ENCODE measurements at regions not wholly inside any gene's neighbourhood (a gene's known extent, or its start where the extent isn't known, plus 50 kb on each side); places are given as distances from the start of the nearest gene placed in this dataset.

DNA sequence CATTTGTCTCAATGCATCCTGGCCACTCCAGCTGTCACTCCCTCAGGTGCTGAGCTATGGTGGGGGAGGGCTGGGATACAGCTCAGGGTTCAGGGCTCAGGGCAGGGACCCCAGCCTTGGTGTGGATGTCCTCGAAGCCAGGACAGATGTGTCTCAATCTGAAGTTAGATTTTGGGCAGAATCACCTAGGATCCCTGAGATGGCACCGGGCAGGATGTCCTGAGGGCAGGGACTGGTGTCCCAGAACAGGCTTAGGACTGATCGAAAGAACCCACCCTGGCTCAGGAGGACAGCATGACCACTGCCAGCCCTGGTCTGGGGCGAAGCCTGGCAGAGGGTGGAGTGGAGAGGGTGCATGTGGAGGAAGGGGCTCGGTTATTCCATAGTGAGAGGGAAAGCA lies 96.8 kb upstream of the THY1 start:
- DNase-seq (ENCODE audit: low spot score) (no peak), ATAC-seq (ENCODE audit: insufficient number of reproducible peaks, low FRiP score, low read depth) (no peak)
- no peak overlapping the region for H3K27ac ChIP-seq
- H3K36me3 ChIP-seq, result no peaks in the 10 kb centered on the region
- TF ChIP-seq, protein P1, sequence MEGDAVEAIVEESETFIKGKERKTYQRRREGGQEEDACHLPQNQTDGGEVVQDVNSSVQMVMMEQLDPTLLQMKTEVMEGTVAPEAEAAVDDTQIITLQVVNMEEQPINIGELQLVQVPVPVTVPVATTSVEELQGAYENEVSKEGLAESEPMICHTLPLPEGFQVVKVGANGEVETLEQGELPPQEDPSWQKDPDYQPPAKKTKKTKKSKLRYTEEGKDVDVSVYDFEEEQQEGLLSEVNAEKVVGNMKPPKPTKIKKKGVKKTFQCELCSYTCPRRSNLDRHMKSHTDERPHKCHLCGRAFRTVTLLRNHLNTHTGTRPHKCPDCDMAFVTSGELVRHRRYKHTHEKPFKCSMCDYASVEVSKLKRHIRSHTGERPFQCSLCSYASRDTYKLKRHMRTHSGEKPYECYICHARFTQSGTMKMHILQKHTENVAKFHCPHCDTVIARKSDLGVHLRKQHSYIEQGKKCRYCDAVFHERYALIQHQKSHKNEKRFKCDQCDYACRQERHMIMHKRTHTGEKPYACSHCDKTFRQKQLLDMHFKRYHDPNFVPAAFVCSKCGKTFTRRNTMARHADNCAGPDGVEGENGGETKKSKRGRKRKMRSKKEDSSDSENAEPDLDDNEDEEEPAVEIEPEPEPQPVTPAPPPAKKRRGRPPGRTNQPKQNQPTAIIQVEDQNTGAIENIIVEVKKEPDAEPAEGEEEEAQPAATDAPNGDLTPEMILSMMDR (IDR thresholded peaks at IDR 0.05), result no peak
- H3K4me1 ChIP-seq (ENCODE audit: control insufficient read depth in 1 of 2, low read depth in 2 of 2), result no peaks in the 10 kb centered on the region
- no peaks in the 10 kb centered on the region for H3K27me3 ChIP-seq (replicated peaks; ENCODE audit: insufficient read depth)
- no peak overlapping the region for H3K4me3 ChIP-seq
- H3K9me3 ChIP-seq, result no peaks in the 10 kb centered on the region

DNA sequence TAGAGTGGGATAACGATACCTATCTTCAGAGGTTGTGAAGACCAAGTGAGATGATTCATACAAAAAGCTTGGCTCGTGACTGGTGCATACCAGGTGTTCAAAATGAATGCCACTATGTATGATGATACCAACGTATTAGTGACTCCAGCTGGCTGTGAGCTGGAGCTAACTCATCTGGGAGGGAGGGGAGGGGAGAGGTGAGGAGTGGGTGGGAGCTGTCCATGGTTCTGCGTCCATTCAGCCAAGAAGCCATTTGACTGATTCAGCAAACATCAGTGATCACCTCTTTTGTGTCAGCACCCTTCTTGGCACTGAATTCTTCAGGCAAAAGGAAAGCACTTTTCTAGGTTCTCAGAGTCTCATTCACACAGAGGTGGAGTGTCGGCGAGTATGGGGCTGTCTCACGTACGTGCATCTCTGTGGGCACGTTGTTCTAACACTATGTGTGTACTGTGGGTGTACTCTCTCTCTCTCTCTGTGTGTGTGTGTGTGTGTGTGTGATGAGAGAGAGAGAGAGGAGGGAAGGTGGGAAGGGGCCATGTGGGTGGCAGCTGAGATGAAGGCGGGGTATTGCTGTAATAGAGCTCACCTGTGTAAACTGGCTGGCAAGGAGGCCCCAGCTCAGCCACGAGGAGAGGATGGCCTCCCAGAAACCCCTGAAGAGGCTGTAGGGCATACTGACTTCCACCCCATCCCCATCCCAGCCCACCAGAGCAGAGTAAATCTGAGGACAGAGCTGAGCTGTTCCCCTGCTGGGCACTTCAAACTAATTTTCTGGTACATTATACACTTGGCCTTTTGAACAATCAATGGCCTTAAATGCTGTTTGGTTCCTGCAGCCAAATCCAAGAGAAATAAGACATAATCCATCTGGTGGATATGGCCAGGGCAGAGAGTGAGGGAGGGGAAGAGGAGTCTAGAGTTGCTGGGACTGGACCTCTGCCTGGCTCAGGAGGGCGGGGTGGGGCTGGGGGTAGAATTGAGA lies 96.1 kb upstream of the THY1 start:
- H3K4me1 ChIP-seq (ENCODE audit: control insufficient read depth in 1 of 2, low read depth in 2 of 2), result no peaks in the 10 kb centered on the region
- H3K27me3 ChIP-seq (replicated peaks; ENCODE audit: insufficient read depth), result no peaks in the 10 kb centered on the region
- H3K9me3 ChIP-seq, result no peaks in the 10 kb centered on the region
- no peak overlapping the region for H3K27ac ChIP-seq
- no peak overlapping the region for H3K4me3 ChIP-seq
- H3K36me3 ChIP-seq, result no peaks in the 10 kb centered on the region
- ATAC-seq (ENCODE audit: insufficient number of reproducible peaks, low FRiP score, low read depth) (no peak), DNase-seq (ENCODE audit: low spot score) (no peak)
- TF ChIP-seq, protein P1 (IDR thresholded peaks at IDR 0.05), result no peak

DNA sequence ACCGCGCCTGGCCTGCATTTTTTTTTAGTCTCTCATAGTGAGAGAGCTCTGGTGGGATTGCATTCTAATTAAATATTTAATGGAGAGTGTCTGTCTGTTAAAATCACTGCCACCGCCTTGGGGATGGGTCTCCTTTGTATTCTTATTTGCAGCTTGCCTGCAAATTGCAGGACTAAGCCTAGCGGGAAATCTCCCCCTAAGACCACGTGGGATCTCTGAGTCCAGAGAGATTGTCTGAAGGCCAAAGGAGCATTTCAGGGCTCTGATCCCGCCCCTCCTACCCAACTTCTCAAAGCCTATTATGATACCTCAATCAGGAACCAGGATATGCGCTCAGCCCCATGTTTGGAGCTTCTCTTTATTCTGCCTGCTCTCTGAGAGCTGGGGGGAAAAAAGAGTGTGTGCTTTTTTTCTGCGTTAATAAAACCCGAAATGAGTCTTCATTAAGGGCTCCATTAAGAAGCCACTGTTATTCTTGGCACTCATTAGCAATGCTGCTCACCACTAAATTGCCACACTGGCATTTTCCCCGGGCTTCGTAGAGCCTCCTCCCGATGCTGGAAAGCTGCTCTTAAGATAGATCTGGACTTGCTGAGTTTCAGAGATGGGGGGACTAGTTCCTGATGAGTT lies 92.9 kb upstream of the THY1 start:
- no peak for ATAC-seq (ENCODE audit: insufficient number of reproducible peaks, low FRiP score, low read depth)
- Histone ChIP-seq H3K27ac (no peak overlapping the region), H3K36me3 (no peaks in the 10 kb centered on the region), H3K9me3 (no peaks in the 10 kb centered on the region), H3K4me1 (ENCODE audit: control insufficient read depth in 1 of 2, low read depth in 2 of 2) (no peaks in the 10 kb centered on the region), H3K4me3 (no peak overlapping the region), H3K27me3 (replicated peaks; ENCODE audit: insufficient read depth) (no peaks in the 10 kb centered on the region)
- TF ChIP-seq, protein P1 (IDR thresholded peaks at IDR 0.05), result no peak
- no peak for DNase-seq (ENCODE audit: low spot score)

DNA sequence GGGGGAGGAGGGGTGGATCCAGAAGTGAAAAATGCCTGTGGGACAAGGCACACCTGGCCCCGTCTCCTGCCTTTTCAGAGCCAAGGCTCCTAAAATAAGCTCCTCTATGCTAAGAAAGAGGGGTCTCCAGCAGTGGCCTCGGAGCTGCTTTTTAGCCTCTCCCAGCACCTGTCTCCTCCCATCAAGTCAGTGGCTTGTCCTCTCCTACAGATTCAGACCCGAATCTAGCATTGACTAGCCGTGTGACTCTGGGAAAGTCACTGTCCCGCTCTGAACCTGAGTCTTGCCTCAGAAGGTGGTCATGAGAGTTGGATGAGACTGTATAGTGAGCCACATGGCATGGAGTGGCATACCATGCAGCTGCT lies 90.8 kb upstream of the THY1 start:
- TF ChIP-seq, protein P1 (IDR thresholded peaks at IDR 0.05), result no peak
- DNase-seq (ENCODE audit: low spot score), result no peak
- H3K27ac ChIP-seq, result no peak overlapping the region
- ATAC-seq (ENCODE audit: insufficient number of reproducible peaks, low FRiP score, low read depth), result no peak
- H3K9me3 ChIP-seq, result no peaks in the 10 kb centered on the region
- no peak overlapping the region for H3K4me3 ChIP-seq
- H3K27me3 ChIP-seq (replicated peaks; ENCODE audit: insufficient read depth), result no peaks in the 10 kb centered on the region
- H3K4me1 ChIP-seq (ENCODE audit: control insufficient read depth in 1 of 2, low read depth in 2 of 2), result no peaks in the 10 kb centered on the region
- no peaks in the 10 kb centered on the region for H3K36me3 ChIP-seq

DNA sequence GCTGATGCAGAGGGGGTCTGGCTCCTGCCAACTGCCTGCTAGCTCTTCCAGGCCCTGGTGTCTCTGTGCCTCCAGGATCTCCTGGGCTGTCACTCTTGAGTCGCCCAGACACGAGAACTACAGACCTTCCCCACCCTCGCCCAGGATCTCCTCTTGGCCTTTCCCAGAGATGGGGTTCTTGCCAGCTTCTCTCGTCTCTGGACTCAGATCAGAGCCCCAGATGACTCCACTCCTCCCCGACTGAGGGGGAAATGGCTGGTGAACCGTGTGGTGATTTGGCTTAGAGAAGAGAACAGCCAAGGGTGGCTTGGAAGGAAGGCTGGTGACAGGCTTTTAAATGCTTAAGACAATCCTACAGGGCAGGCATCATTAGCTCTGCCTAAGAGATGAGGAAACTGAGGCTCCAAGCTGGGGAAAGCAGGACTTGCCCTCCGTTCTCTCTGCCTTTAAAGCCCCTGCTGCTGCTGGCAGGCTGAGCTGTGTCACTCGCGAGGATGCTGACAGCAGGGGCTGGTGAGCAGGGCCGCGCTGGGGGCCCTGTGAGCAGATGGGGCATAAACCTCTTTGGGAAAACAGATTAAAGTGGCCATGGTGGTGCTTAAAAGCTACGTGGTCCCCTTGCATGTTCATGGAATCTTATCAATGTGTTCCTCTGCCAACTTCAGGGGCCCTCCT lies 90.3 kb upstream of the THY1 start:
- TF ChIP-seq, protein P1 (IDR thresholded peaks at IDR 0.05), result no peak
- no peaks in the 10 kb centered on the region for H3K4me1 ChIP-seq (ENCODE audit: control insufficient read depth in 1 of 2, low read depth in 2 of 2)
- no peak overlapping the region for H3K27ac ChIP-seq
- H3K36me3 ChIP-seq, result no peaks in the 10 kb centered on the region
- H3K4me3 ChIP-seq, result no peak overlapping the region
- DNase-seq (ENCODE audit: low spot score) (no peak), ATAC-seq (ENCODE audit: insufficient number of reproducible peaks, low FRiP score, low read depth) (no peak)
- no peaks in the 10 kb centered on the region for H3K9me3 ChIP-seq
- H3K27me3 ChIP-seq (replicated peaks; ENCODE audit: insufficient read depth), result no peaks in the 10 kb centered on the region
